Uterus (tissue), 3 donors: ENCODE measurements at regions not wholly inside any gene's neighbourhood (a gene's known extent, or its start where the extent isn't known, plus 50 kb on each side); places are given as distances from the start of the nearest gene placed in this dataset.

Experiments used
- DNase-seq, 2 donors: peaks; one replicate each; pipeline ENCODE4 v3.0.0-alpha.2; 2019 to 2020
- H3K27ac ChIP-seq, 2 donors: fragments of 200-600 bp; sonication (generic); 1 replicate in 1 of 2; 2 replicates in 1 of 2; pipeline ENCODE4 v1.5.1; 2016 to 2018
- H3K27me3 ChIP-seq, 2 donors: fragments of 200-600 bp; sonication (generic); one replicate each; pipeline ENCODE4 v1.5.1; 2018 to 2019; ENCODE audit warnings: control low read depth in 1 of 2
- H3K36me3 ChIP-seq, 2 donors: fragments of 200-600 bp; sonication (generic); one replicate each; pipeline ENCODE4 v1.5.1; 2019; ENCODE audit warnings: control low read depth in 1 of 2
- H3K4me1 ChIP-seq, 2 donors: fragments of 200-600 bp; sonication (generic); one replicate each; pipeline ENCODE4 v1.5.1; 2018 to 2019; ENCODE audit warnings: control low read depth in 1 of 2
- H3K4me3 ChIP-seq, 2 donors: fragments of 200-600 bp; sonication (generic); 1 replicate in 1 of 2; 2 replicates in 1 of 2; pipeline ENCODE4 v1.5.1; 2018 to 2019; ENCODE audit warnings: mild to moderate bottlenecking in 1 of 2
- H3K9me3 ChIP-seq, 2 donors: fragments of 200-600 bp; sonication (generic); one replicate each; pipeline ENCODE4 v1.5.1; 2019; ENCODE audit warnings: control low read depth in 1 of 2
- POLR2A ChIP-seq, 2 donors: fragments of 450-650 bp; IDR thresholded peaks; one replicate each; pipeline ENCODE4 v1.6.1; 2016; ENCODE audit warnings: antibody characterized with exemption in 2 of 2, mild to moderate bottlenecking in 1 of 2, moderate library complexity in 1 of 2
- intact Hi-C: fragments of 100-400 bp; cut with DNase I; formaldehyde crosslinking; loops from one replicate; pipeline ENCODE4 v1.15.1; 2023; ENCODE audit warnings: low total_unique reads
- TF ChIP-seq, protein P1 (sequence below), 4 experiments: fragments of 200-600 bp in 2 of 4; fragments of 450-650 bp in 2 of 4; sonication (generic) in 2 of 4; IDR thresholded peaks; one replicate each; pipeline ENCODE4 v1.5.1; 2016 to 2019; ENCODE audit warnings: antibody characterized with exemption in 4 of 4, mild to moderate bottlenecking in 2 of 4, moderate library complexity in 1 of 4
- donor health status: DM: yes; HTN: yes; CAD: no.

GRCh38 chr20:2244523-2244922 is 51.3 kb upstream of the TGM3 start:
- Histone ChIP-seq H3K4me1 (no peaks in the 10 kb centered on the region), H3K36me3 (no peaks in the 10 kb centered on the region), H3K27me3 (no peaks in the 10 kb centered on the region), H3K9me3 (no peaks in the 10 kb centered on the region), H3K4me3 (no peak overlapping the region), H3K27ac (no peak overlapping the region)
- intact Hi-C loops, result no loop called here
- DNase-seq, result no peak
- TF ChIP-seq, protein P1, sequence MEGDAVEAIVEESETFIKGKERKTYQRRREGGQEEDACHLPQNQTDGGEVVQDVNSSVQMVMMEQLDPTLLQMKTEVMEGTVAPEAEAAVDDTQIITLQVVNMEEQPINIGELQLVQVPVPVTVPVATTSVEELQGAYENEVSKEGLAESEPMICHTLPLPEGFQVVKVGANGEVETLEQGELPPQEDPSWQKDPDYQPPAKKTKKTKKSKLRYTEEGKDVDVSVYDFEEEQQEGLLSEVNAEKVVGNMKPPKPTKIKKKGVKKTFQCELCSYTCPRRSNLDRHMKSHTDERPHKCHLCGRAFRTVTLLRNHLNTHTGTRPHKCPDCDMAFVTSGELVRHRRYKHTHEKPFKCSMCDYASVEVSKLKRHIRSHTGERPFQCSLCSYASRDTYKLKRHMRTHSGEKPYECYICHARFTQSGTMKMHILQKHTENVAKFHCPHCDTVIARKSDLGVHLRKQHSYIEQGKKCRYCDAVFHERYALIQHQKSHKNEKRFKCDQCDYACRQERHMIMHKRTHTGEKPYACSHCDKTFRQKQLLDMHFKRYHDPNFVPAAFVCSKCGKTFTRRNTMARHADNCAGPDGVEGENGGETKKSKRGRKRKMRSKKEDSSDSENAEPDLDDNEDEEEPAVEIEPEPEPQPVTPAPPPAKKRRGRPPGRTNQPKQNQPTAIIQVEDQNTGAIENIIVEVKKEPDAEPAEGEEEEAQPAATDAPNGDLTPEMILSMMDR (IDR thresholded peaks at IDR 0.05), result no peak
- TF ChIP-seq POLR2A (IDR thresholded peaks at IDR 0.05), result no peak

DNA sequence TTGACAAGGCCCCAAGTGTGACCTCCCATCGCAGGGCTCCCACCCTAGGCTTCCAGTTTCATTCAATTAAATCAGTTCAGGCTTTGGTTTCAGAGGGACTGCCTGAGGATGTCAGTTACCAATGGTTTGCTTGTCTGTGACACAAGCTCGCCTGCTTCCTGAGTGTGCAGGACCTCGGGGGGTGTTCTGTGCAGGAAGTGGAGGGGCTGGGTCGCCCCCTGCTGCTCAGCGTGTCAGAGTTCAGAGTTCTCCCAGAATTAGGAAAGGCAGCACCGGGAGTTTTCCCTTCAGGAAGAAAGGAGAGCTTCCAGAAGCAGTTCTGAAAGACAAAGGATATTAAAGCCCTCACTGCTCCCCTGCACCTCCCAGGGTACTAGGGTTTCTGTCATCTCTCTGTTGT is 50.8 kb upstream of the TGM3 start:
- Histone ChIP-seq H3K27ac (no peak overlapping the region), H3K36me3 (no peaks in the 10 kb centered on the region), H3K4me1 (no peaks in the 10 kb centered on the region), H3K27me3 (no peaks in the 10 kb centered on the region), H3K9me3 (no peaks in the 10 kb centered on the region), H3K4me3 (no peak overlapping the region)
- no peak for DNase-seq
- TF ChIP-seq, protein P1 (IDR thresholded peaks at IDR 0.05), result no peak
- no peak for TF ChIP-seq POLR2A (IDR thresholded peaks at IDR 0.05)
- intact Hi-C loops, result no loop called here

- Histone ChIP-seq H3K36me3 (no peaks in the 10 kb centered on the region), H3K27ac (no peak overlapping the region), H3K9me3 (no peaks in the 10 kb centered on the region), H3K4me3 (no peak overlapping the region), H3K4me1 (no peaks in the 10 kb centered on the region), H3K27me3 (no peaks in the 10 kb centered on the region)
- intact Hi-C loops, result no loop called here
- TF ChIP-seq POLR2A (IDR thresholded peaks at IDR 0.05), result no peak
- TF ChIP-seq, protein P1 (IDR thresholded peaks at IDR 0.05), result no peak
- no peak for DNase-seq
These were observed 50.2 kb upstream of the TGM3 start for GRCh38 chr20:2245637-2246036.
